Esophagus (tissue), 2 donors: ENCODE measurements at regions not wholly inside any gene's neighbourhood (a gene's known extent, or its start where the extent isn't known, plus 50 kb on each side); places are given as distances from the start of the nearest gene placed in this dataset.

ENCODE experiments used
- H3K27ac ChIP-seq, 2 donors: one replicate each; pipeline ENCODE4 v1.5.1; 2013; ENCODE audit warnings: low read depth in 2 of 2, mild to moderate bottlenecking in 2 of 2, inconsistent platforms in 1 of 2, low read length in 1 of 2, moderate library complexity in 1 of 2
- H3K27me3 ChIP-seq, 2 donors: one replicate each; pipeline ENCODE4 v1.6.1; 2013; ENCODE audit warnings: low read length in 2 of 2, control low read depth in 1 of 2, mild to moderate bottlenecking in 1 of 2; ENCODE audit not compliant: insufficient read depth in 2 of 2, control insufficient read depth in 1 of 2
- H3K36me3 ChIP-seq, 2 donors: one replicate each; pipeline ENCODE4 v1.6.1; 2013; ENCODE audit warnings: low read length in 1 of 2; ENCODE audit not compliant: control insufficient read depth in 2 of 2, insufficient read depth in 2 of 2
- H3K4me1 ChIP-seq, 2 donors: one replicate each; pipeline ENCODE4 v1.6.1; 2013; ENCODE audit warnings: low read length in 1 of 2; ENCODE audit not compliant: control insufficient read depth in 2 of 2, insufficient read depth in 2 of 2
- H3K4me3 ChIP-seq, 2 donors: one replicate each; pipeline ENCODE4 v1.5.1; 2013; ENCODE audit warnings: low read length in 2 of 2, mild to moderate bottlenecking in 2 of 2, low read depth in 1 of 2, moderate library complexity in 1 of 2
- H3K9me3 ChIP-seq, 2 donors: one replicate each; pipeline ENCODE4 v1.6.1; 2013; ENCODE audit warnings: mild to moderate bottlenecking in 2 of 2, low read depth in 1 of 2, low read length in 1 of 2, moderate library complexity in 1 of 2; ENCODE audit not compliant: control insufficient read depth in 2 of 2, insufficient read depth in 1 of 2
- WGBS, 2 donors: extraction: QIAGEN DNeasy Blood & Tissue Kit; methylation state at CpG; one replicate each; pipeline ENCODE4 v1.1.7; 2013; 5-methylcytosine and 5-hydroxymethylcytosine counted together
- donor health status: healthy with polysubstance abuse.
- donor health status: Bipolar disorder and iron deficiency.

DNA sequence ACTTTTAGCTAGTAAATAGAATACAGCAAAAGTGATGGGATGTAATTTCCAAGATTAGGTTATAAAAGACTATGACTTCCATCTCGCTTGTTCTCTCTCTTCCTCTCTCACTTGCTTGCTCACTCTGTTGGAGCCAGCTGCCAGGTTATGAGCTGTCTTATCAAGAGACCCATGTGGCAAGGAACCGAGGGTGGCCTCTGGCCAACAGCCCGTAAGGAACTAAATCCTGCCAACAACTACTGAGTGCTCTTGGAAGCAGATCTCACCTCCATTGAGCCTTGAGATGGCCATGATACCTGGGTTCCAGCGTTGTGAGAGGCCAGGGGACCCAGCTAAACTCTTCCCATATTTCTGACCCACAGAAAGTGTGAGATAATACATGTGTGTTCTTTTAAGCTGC, 636.1 kb downstream of the ACTL7B start:
- Histone ChIP-seq H3K27me3 (no peaks in the 10 kb centered on the region), H3K36me3 (no peaks in the 10 kb centered on the region), H3K27ac (no peak overlapping the region), H3K4me1 (no peaks in the 10 kb centered on the region), H3K4me3 (no peak overlapping the region), H3K9me3 (peaks cover 0 to 5% of the 10 kb centered on the region in 2 donors)
- WGBS, 2 donors, result 50% methylated on average over 4 of the region's 4 CpGs

DNA sequence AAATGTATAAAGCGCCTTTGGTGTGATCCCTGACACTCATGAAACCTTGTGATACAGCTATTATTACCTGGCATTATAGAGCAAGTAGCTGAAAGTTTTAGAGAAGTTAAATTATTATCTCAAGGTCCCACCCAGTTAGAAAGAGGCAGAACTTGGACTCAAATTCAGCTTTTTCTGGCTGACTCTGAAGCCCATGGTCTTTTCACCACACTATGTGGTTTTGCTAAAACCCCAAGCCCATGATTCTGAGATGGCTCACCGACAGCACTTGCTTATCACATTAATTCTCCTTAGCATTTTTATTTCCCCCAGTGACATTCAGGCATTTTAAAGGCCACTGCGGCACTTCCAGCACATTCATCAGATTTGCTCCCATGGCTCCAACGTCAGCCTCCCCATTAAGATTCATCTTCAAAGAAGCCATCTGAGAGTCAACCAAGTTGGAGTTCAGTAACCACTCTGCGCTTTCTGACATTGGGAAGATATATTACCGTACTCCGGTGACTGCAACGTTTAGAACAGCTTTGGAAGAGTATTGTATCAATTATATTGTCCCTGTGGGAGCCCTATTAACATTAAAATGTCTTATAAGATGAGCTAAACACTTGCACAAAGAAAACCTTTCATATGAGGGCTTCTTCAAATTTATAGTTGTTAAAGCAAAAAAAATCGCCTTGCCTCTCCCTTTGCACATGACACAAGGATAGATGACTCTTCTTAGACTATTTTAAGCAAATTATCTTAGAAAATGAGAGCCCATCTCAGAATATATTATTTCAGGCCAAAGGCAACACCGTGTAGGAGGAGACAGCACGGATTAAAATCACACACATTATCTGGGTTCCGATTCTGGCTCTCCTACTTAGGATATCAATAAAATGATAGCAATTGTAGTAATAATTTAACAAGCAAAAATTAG, 638.1 kb downstream of the ACTL7B start:
- H3K36me3 ChIP-seq, result no peaks in the 10 kb centered on the region
- no peak overlapping the region for H3K27ac ChIP-seq
- no peaks in the 10 kb centered on the region for H3K4me1 ChIP-seq
- no peak overlapping the region for H3K4me3 ChIP-seq
- WGBS, 2 donors, result 78 to 84% methylated on average over 12 of the region's 12 CpGs
- no peaks in the 10 kb centered on the region for H3K9me3 ChIP-seq
- no peaks in the 10 kb centered on the region for H3K27me3 ChIP-seq

- no peaks in the 10 kb centered on the region for H3K36me3 ChIP-seq
- no peak overlapping the region for H3K4me3 ChIP-seq
- H3K27ac ChIP-seq, result no peak overlapping the region
- no peaks in the 10 kb centered on the region for H3K4me1 ChIP-seq
- H3K9me3 ChIP-seq, result no peaks in the 10 kb centered on the region
- 73 to 74% methylated on average over 2 of the region's 2 CpGs for WGBS, 2 donors
- no peaks in the 10 kb centered on the region for H3K27me3 ChIP-seq
Observed at GRCh38 chr9:108213511-108213910, 642.3 kb downstream of the ACTL7B start.

DNA sequence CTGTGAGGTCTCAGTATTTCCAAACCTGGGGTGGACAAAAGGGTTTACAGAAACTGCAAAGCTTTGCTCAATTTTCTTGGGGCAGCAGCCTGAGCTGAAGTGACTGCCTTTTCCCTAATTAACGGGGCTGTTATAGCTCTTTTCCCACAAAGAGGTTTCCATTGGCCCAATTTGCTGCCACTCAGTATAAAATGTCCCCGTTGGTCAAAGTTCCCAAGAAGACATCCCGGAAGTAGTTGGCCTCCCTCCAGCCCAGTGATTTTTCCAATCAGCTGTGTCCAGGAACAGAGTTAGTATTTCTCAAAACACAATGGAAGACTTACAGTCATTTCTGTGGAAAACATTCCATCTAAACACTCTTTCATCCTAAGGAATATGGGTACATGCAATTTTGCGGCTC, 643.6 kb downstream of the ACTL7B start:
- WGBS, 2 donors, result 84 to 86% methylated on average over 4 of the region's 4 CpGs
- no peak overlapping the region for H3K27ac ChIP-seq
- H3K27me3 ChIP-seq, result no peaks in the 10 kb centered on the region
- no peaks in the 10 kb centered on the region for H3K4me1 ChIP-seq
- H3K36me3 ChIP-seq, result no peaks in the 10 kb centered on the region
- H3K9me3 ChIP-seq, result no peaks in the 10 kb centered on the region
- no peak overlapping the region for H3K4me3 ChIP-seq

- H3K36me3 ChIP-seq, result no peaks in the 10 kb centered on the region
- H3K4me1 ChIP-seq, result no peaks in the 10 kb centered on the region
- H3K9me3 ChIP-seq, result no peaks in the 10 kb centered on the region
- no peaks in the 10 kb centered on the region for H3K27me3 ChIP-seq
- 90 to 100% methylated on average over 1 of the region's 1 CpG for WGBS, 2 donors
- no peak overlapping the region for H3K4me3 ChIP-seq
- H3K27ac ChIP-seq, result no peak overlapping the region
Observed at GRCh38 chr9:108211411-108211955, 644.3 kb downstream of the ACTL7B start.

GRCh38 chr9:108209132-108209685, 646.6 kb downstream of the ACTL7B start:
- Histone ChIP-seq H3K36me3 (no peaks in the 10 kb centered on the region), H3K4me1 (no peaks in the 10 kb centered on the region), H3K9me3 (no peaks in the 10 kb centered on the region), H3K27me3 (no peaks in the 10 kb centered on the region), H3K27ac (no peak overlapping the region), H3K4me3 (no peak overlapping the region)
- WGBS, 2 donors, result 58 to 80% methylated on average over 5 of the region's 5 CpGs

- WGBS, 2 donors, result 76 to 82% methylated on average over 7 of the region's 7 CpGs
- H3K27ac ChIP-seq, result no peak overlapping the region
- H3K9me3 ChIP-seq, result no peaks in the 10 kb centered on the region
- H3K27me3 ChIP-seq, result no peaks in the 10 kb centered on the region
- H3K4me1 ChIP-seq, result no peaks in the 10 kb centered on the region
- no peaks in the 10 kb centered on the region for H3K36me3 ChIP-seq
- H3K4me3 ChIP-seq, result no peak overlapping the region
Observed at GRCh38 chr9:108207561-108208165, 648.1 kb downstream of the ACTL7B start.

DNA sequence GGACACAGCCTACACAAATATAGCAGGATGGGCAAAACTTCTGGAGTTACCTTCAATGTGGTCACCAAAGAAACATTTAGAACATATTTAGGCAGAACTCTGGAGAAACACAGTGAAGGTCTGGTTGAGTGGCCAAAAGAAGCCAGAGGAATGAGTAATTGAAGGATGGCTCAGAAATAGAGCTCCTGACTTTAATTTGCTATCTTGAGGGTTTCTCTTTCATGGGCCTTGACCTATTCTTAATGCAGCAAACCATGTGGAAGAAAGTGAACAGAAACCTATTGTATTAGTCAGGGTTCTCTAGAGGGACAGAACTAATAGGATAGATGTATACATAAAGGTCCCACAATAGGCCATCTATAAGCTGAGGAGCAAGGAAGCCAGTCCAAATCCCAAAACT, 650.5 kb downstream of the ACTL7B start:
- no peak overlapping the region for H3K4me3 ChIP-seq
- no peaks in the 10 kb centered on the region for H3K4me1 ChIP-seq
- no peaks in the 10 kb centered on the region for H3K27me3 ChIP-seq
- no peaks in the 10 kb centered on the region for H3K36me3 ChIP-seq
- no peaks in the 10 kb centered on the region for H3K9me3 ChIP-seq
- H3K27ac ChIP-seq, result no peak overlapping the region

DNA sequence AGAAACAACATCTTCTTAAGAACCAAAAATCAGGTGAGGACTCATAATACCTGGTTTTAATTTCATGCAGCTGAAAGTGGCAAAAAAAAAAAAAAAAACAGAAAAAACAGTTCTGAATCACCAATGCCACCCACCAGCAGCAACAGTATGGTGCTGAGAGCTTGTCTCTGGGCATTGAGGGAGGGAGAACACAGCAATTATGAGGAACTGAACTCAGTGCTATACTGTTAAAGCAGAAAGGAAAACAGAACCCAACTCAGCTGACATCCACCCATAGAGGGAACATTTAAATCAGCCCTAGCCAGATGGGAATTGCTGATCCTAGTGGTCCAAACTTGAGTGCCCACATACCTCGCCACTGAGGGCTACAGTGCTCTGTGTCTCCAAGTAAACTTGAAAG, 657.9 kb downstream of the ACTL7B start:
- WGBS, 2 donors, result 81 to 82% methylated on average over 1 of the region's 1 CpG
- H3K36me3 ChIP-seq, result no peaks in the 10 kb centered on the region

More for the DNA sequence above, 657.9 kb downstream of the ACTL7B start:
- H3K27me3 ChIP-seq, result no peaks in the 10 kb centered on the region
- no peak overlapping the region for H3K4me3 ChIP-seq
- no peak overlapping the region for H3K27ac ChIP-seq
- H3K9me3 ChIP-seq, result no peaks in the 10 kb centered on the region
- no peaks in the 10 kb centered on the region for H3K4me1 ChIP-seq
